GM12872 (cell line): ENCODE measurements at regions not wholly inside any gene's neighbourhood (a gene's known extent, or its start where the extent isn't known, plus 50 kb on each side); places are given as distances from the start of the nearest gene placed in this dataset.

Source experiments
- TF ChIP-seq, protein P1 (sequence below): IDR thresholded peaks from 3 replicates; pipeline ENCODE4 v1.5.1; 2011; ENCODE audit warnings: low read depth, mild to moderate bottlenecking, low read length, moderate library complexity; ENCODE audit not compliant: insufficient read depth

GRCh38 chr11:28636033-28636432, 527.8 kb downstream of the METTL15 start:
- TF ChIP-seq, protein P1, sequence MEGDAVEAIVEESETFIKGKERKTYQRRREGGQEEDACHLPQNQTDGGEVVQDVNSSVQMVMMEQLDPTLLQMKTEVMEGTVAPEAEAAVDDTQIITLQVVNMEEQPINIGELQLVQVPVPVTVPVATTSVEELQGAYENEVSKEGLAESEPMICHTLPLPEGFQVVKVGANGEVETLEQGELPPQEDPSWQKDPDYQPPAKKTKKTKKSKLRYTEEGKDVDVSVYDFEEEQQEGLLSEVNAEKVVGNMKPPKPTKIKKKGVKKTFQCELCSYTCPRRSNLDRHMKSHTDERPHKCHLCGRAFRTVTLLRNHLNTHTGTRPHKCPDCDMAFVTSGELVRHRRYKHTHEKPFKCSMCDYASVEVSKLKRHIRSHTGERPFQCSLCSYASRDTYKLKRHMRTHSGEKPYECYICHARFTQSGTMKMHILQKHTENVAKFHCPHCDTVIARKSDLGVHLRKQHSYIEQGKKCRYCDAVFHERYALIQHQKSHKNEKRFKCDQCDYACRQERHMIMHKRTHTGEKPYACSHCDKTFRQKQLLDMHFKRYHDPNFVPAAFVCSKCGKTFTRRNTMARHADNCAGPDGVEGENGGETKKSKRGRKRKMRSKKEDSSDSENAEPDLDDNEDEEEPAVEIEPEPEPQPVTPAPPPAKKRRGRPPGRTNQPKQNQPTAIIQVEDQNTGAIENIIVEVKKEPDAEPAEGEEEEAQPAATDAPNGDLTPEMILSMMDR = no peak

- TF ChIP-seq, protein P1 = no peak
Measured at GRCh38 chr11:28632338-28632737, 524.1 kb downstream of the METTL15 start.

GRCh38 chr11:28631148-28631547, 523.0 kb downstream of the METTL15 start:
- TF ChIP-seq, protein P1 = no peak

- TF ChIP-seq, protein P1 = no peak
Measured at GRCh38 chr11:28629235-28629634, 521.0 kb downstream of the METTL15 start.

GRCh38 chr11:28628412-28628811, 520.2 kb downstream of the METTL15 start:
- TF ChIP-seq, protein P1 = no peak

DNA sequence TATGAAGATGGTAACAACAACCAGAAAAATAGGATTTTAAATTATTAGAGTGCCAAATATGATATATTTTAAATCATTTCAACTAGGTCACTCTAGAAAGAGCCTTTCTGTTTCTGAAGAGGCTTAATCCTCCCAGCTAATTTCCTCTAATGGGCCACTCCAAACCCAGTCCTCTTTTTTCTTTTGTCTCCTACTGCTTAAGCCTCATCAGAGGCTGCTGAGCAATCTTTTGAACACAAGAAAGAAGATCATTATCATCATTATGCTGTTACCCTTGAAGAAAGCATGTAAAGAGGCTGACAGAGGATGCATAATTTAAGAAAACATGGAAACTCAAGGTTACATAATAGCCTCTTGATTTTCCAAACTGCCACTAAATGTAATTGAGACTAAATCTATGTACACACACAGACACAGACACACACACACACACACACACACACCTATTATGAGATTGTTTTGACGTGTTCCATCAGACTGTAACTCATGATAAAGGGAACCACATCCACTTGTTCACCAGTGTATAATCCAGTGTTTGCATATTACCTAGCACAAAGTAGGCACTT, 519.6 kb downstream of the METTL15 start:
- TF ChIP-seq, protein P1 = no peak

- TF ChIP-seq, protein P1 = no peak
Measured at GRCh38 chr11:28625532-28625931, 517.3 kb downstream of the METTL15 start.
